ENCODE measurements at regions not wholly inside any gene's neighbourhood (a gene's known extent, or its start where the extent isn't known, plus 50 kb on each side); places are given as distances from the start of the nearest gene placed in this dataset.

GRCh38 chr20:40568200-40568599 lies 120.8 kb downstream of the MAFB start:
- no peak for DNase-seq (ENCODE audit: low read depth in 1 of 2, low spot score in 1 of 2)
- H3K27me3 ChIP-seq (ENCODE audit: insufficient read depth, poor library complexity, severe bottlenecking), result no peaks in the 10 kb centered on the region
- H3K27ac ChIP-seq (replicated peaks), result no peak overlapping the region
- TF ChIP-seq REST (IDR thresholded peaks at IDR 0.05; ENCODE audit: insufficient replicate concordance, low read depth) (no peak), CTCF (IDR thresholded peaks at IDR 0.05; ENCODE audit: insufficient read depth, low read length) (no peak), POLR2AphosphoS5 (IDR thresholded peaks at IDR 0.05; ENCODE audit: low read depth) (no peak), GABPA (IDR thresholded peaks at IDR 0.05; ENCODE audit: low read depth) (no peak), SPI1 (IDR thresholded peaks at IDR 0.05; ENCODE audit: borderline replicate concordance, low read depth) (no peak)
- H3K4me3 ChIP-seq (replicated peaks; ENCODE audit: insufficient read depth, low read length), result no peak overlapping the region

- DNase-seq (ENCODE audit: low read depth in 1 of 2, low spot score in 1 of 2), result no peak
- H3K27ac ChIP-seq (replicated peaks), result no peak overlapping the region
- TF ChIP-seq POLR2AphosphoS5 (IDR thresholded peaks at IDR 0.05; ENCODE audit: low read depth) (no peak), REST (IDR thresholded peaks at IDR 0.05; ENCODE audit: insufficient replicate concordance, low read depth) (no peak), CTCF (IDR thresholded peaks at IDR 0.05; ENCODE audit: insufficient read depth, low read length) (no peak), SPI1 (IDR thresholded peaks at IDR 0.05; ENCODE audit: borderline replicate concordance, low read depth) (no peak), GABPA (IDR thresholded peaks at IDR 0.05; ENCODE audit: low read depth) (no peak)
Measured at GRCh38 chr20:40565682-40566040, 123.4 kb downstream of the MAFB start.

GRCh38 chr20:40565001-40565681 lies 123.9 kb downstream of the MAFB start:
- H3K4me3 ChIP-seq (replicated peaks; ENCODE audit: insufficient read depth, low read length), result no peak overlapping the region
- H3K27ac ChIP-seq (replicated peaks), result no peak overlapping the region
- DNase-seq (ENCODE audit: low read depth in 1 of 2, low spot score in 1 of 2), result no peak
- H3K27me3 ChIP-seq (ENCODE audit: insufficient read depth, poor library complexity, severe bottlenecking), result no peaks in the 10 kb centered on the region
- TF ChIP-seq CTCF (IDR thresholded peaks at IDR 0.05; ENCODE audit: insufficient read depth, low read length), result no peak
- no peak for TF ChIP-seq REST (IDR thresholded peaks at IDR 0.05; ENCODE audit: insufficient replicate concordance, low read depth)
- TF ChIP-seq GABPA (IDR thresholded peaks at IDR 0.05; ENCODE audit: low read depth), result no peak
- no peak for TF ChIP-seq POLR2AphosphoS5 (IDR thresholded peaks at IDR 0.05; ENCODE audit: low read depth)
- no peak for TF ChIP-seq SPI1 (IDR thresholded peaks at IDR 0.05; ENCODE audit: borderline replicate concordance, low read depth)

More at GRCh38 chr20:40565682-40566040, 123.4 kb downstream of the MAFB start:
- H3K4me3 ChIP-seq (replicated peaks; ENCODE audit: insufficient read depth, low read length), result no peak overlapping the region
- no peaks in the 10 kb centered on the region for H3K27me3 ChIP-seq (ENCODE audit: insufficient read depth, poor library complexity, severe bottlenecking)
